ENCODE measurements at regions not wholly inside any gene's neighbourhood (a gene's known extent, or its start where the extent isn't known, plus 50 kb on each side); places are given as distances from the start of the nearest gene placed in this dataset.

- no peak for TF ChIP-seq CTCF (conservative IDR thresholded peaks at IDR 0.05; ENCODE audit: low read length)
- no peak for TF ChIP-seq EZH2phosphoT487 (IDR thresholded peaks at IDR 0.05; ENCODE audit: borderline replicate concordance)
These were observed 277.4 kb downstream of the CCSER2 start for GRCh38 chr10:84605802-84606201.

Data from Loucy (cell line).